Peyer's patch (tissue), 4 donors: ENCODE measurements at regions not wholly inside any gene's neighbourhood (a gene's known extent, or its start where the extent isn't known, plus 50 kb on each side); places are given as distances from the start of the nearest gene placed in this dataset.

Experiments
- CTCF ChIP-seq, 6 experiments: fragments of 450-650 bp in 4 of 6; fragments of 200-600 bp in 2 of 6; sonication (generic) in 1 of 6; IDR thresholded peaks; one replicate each; pipeline ENCODE4 v1.5.1; 2017 to 2019; ENCODE audit warnings: antibody characterized with exemption in 6 of 6, mild to moderate bottlenecking in 3 of 6, moderate library complexity in 1 of 6
- POLR2A ChIP-seq, 2 donors: fragments of 450-650 bp; IDR thresholded peaks; one replicate each; pipeline ENCODE4 v1.5.1; 2017; ENCODE audit warnings: antibody characterized with exemption in 2 of 2, mild to moderate bottlenecking in 2 of 2, moderate library complexity in 2 of 2

DNA sequence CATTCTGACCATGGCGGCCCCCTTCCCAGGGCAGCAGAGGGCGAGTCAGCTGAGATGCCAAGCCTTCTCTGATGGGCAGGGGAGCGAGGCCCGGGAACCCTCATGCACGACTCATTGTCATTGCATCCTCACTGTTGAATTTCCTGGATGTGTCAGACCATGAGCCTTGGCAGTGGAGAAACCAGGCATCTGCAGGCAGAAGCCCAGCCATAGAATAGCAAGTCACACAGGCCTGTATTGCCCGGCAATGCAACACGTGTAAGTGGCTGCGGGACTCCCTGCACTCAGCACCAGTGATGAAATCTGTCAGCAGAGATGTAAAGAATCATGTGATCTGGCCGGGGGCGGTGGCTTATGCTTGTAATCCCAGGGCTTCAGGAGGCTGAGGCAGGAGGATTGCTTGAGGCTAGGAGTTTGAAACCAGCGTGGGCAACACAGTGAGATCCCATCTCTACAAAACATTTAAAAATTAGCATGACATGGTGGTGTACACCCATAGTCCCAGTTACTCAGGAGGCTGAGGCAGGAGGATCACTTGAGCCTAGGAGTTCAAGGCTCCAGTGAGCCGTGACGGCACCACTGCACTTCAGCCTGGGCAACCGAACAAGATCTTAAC is 199.7 kb downstream of the KATNAL1 start:
- TF ChIP-seq CTCF (IDR thresholded peaks at IDR 0.05) (no peak), POLR2A (IDR thresholded peaks at IDR 0.05) (no peak)
